Inflammatory macrophage (primary cell): ENCODE measurements at regions not wholly inside any gene's neighbourhood (a gene's known extent, or its start where the extent isn't known, plus 50 kb on each side); places are given as distances from the start of the nearest gene placed in this dataset.

Experiments
- DNase-seq, 2 donors: peaks; one replicate each; pipeline ENCODE4 v3.0.0-alpha.2; 2020 to 2022

GRCh38 chr3:150264561-150265279 is 143.4 kb upstream of the TSC22D2 start:
- DNase-seq, result no peak

DNA sequence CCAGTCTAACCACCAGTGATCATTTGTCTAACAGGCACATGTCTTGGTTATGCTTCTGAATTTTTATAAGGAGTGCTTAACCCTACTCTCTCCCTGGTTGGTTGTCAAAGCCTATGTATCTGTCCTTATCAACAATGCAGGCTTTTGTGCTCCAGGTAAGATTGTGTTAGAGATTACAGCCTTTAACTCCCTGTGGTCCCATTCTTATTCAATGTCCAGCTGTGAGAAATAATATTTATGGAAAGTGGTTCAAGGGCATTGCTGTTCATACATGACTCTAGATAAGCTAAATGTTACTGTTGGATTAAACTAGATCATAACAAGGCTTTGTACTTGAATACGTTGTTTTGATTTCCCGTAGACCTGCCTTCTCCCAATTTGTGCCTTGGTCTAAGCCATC is 146.1 kb upstream of the TSC22D2 start:
- DNase-seq, result no peak

- no peak for DNase-seq
Measured at GRCh38 chr3:150261418-150261817, 146.7 kb upstream of the TSC22D2 start.

- no peak for DNase-seq
Measured at GRCh38 chr3:150260398-150260710, 147.7 kb upstream of the TSC22D2 start.

- DNase-seq, result no peak
Measured at GRCh38 chr3:150259526-150260397, 148.3 kb upstream of the TSC22D2 start.

DNA sequence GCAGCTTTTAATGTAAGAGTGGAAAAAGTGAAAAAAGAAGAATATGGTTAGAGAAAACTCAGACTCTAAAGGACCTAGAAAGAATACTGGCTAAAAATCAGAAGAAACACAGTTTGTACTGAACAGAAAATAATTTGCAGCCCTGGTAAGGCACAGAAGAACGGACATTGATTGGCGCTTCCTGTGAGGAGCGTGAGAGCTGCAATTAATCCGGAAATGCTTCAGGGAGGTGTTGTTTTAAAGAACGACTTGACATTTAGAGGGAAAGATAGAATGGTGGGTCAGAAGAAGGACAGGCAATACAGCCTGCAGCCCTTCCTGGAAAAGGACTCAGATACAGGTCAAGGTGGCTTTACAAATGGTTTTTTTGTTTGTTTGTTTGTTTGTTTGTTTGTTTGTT is 151.3 kb upstream of the TSC22D2 start:
- DNase-seq, result no peak

- DNase-seq, result no peak
Measured at GRCh38 chr3:150256318-150256717, 151.8 kb upstream of the TSC22D2 start.

DNA sequence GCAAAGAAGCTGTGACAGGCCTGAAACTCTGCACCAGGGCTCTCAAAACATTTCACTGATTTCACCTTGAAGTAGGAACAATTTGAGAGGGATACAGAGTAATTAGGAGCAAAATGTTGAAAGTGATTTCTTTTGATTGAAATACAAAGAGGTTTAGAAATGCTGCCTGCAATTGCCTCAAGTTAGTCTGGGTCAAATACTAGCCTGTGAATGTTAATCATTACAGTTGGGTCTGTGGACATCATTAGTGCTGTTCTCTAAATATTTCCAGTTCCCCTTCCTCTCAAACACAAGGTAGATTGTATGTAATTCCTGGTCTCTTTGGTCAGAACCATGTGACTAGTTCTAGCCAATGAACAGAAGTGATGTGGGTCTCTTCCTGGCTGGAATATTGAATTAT is 152.3 kb upstream of the TSC22D2 start:
- DNase-seq, result no peak

GRCh38 chr3:150255413-150255812 is 152.7 kb upstream of the TSC22D2 start:
- DNase-seq, result no peak

GRCh38 chr3:150254309-150254708 is 153.8 kb upstream of the TSC22D2 start:
- DNase-seq, result no peak

- peak; percentile 14 to 52 for DNase-seq
Measured at GRCh38 chr3:150253622-150254021, 154.5 kb upstream of the TSC22D2 start.

DNA sequence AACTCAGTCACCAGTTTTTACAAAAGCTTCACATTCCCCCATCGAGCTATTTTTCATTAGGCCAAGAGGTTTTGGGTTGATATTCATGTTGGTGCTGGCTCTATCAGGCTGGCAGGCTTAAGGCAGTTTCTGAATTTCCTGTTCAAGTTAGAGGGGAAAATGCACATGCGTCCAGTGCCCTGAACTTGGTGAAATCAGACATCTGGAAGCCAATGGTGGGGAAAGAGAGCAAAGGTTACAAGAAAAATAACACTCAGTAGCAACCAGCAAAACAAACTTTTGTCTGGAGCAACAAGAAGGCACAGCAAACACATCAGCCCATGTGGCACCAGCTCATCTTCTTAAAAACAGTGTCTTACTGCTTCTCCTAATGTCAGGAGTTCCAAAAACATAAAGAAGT is 155.6 kb upstream of the TSC22D2 start:
- no peak for DNase-seq

GRCh38 chr3:150251187-150252062 is 156.7 kb upstream of the TSC22D2 start:
- no peak for DNase-seq

DNA sequence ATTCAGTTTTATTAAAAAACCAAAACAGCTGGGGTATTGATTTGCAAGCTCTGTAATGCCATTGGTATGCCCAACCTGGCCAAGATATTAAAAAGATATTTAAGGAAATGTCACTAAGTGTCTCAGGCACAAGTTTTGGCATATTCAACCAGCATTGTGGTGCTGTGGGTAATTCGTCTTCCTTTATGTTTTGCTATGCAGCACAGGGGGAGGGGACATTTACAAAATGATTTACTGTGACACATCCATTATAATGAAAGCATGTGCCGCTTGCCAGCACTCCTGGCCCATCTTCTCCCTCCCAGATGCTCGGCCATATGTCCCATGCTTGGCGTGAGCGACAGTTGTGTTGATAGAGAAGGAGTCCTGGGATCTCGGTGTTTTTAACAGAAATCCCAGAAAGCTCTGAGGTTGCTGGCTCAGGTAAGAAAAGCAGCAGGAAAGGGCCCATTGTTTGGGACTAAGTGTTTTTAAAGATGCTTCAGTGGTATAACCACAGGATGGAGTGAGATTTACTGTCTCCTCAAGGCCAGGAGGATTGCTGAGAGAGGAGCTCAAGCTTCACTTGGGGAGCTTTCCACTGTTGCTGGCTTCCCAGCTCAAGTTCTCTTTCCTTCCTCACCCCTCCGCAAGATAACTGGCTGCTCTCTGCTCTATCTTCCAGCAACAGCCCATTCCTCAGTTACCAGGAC is 158.2 kb upstream of the TSC22D2 start:
- DNase-seq, result no peak

- no peak for DNase-seq
Measured at GRCh38 chr3:150248888-150249681, 159.0 kb upstream of the TSC22D2 start.

DNA sequence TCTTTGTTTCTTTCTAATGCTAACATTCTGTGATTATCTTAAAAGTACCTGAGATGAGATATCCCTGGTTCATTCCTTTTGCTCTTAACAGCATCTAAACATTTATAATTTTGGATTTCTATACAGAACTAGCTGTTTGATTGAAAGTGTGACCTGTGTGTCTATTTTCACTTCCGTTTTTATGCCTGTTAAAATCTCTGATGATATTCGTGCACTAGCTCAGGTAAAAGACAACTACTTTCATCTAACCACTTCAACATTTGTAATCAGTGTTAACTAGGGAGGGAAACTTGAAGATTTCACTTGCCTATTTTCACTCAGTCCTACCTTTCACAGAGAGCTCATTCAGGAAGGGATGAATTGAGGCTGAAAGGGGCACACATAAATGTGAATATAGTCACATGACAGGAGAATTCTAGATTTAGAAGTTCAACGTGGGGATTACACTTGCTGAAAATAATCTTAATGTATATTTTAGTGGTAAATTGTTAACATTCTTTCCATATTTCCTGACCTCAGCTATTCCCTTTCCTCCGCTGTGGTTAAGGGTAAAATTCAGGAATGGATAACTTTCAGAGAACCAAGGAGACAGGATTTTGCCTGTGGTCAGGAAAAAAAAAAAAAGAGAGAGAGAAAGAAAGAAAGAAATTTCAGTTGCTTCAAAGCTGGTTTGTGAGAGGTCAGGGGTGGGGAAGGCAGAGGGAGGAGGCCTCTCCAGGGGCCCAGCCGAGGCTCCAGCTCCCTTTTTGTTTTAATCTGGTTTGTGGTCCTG is 159.8 kb upstream of the TSC22D2 start:
- no peak for DNase-seq

- DNase-seq, result no peak
Measured at GRCh38 chr3:150247441-150247840, 160.7 kb upstream of the TSC22D2 start.

DNA sequence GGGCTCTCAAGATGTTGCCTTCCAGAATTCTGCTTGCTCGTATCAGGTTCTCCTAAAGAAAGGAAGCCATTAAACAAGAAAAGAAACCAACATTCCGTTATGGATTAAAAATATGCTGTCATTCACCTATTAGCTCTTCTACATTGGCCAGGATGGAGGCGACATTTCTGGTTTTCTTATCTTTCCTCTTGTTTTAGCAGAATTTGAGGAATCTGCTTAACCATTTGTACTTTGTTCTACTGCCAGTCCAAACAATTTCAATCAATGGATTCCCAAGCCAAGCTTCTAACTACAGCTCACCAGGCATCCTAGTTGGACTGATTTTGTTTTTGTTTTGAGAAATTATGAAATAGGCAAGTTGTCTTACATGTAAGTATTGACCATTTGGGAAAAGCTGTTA is 164.6 kb upstream of the TSC22D2 start:
- DNase-seq, result no peak

DNA sequence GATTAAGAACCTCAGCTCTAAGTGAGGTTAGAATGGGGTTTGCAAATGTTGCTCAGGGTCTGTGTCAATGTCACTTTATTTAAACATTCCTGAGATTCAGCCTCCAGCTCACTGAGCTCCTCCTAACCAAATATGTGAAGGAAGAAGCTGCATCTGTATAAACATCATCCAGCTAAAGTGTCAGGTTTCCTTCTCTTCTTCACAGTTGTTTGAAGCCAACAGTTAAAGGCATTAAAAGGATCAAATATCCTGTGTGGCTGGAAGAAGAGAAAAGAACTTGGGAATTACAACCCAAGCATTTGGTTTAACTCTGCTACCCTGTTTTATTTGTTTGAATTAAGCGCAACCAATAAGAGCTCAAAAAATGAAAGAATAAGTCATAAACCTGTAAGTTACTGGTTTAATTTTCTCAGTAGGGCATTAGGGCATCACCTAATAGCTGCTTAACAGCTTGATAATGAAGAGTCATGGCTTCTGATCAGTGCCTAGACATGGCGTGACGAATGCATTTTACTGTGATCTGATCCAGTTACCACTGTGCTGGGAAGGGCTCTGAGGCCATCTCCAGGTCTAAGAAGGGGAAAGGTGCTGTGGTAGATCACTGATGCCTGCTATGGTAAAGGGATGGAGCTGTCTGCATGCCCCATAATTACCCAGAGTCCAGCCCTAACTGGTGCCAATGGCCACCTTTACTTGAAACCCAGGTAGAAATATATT is 165.7 kb upstream of the TSC22D2 start:
- DNase-seq, result no peak

- DNase-seq, result no peak
Measured at GRCh38 chr3:150240891-150241290, 167.2 kb upstream of the TSC22D2 start.
